CD8-positive, alpha-beta memory T cell (primary cell): ENCODE measurements at regions not wholly inside any gene's neighbourhood (a gene's known extent, or its start where the extent isn't known, plus 50 kb on each side); places are given as distances from the start of the nearest gene placed in this dataset.

Source experiments
- CTCF ChIA-PET: fragments of 350-600 bp; sonication (Branson Sonifier 250); formaldehyde crosslinking; loops from one replicate; lab custom pipeline; 2021; ENCODE audit warnings: antibody characterized with exemption; lab: Charles Lee
- POLR2A ChIA-PET: fragments of 350-600 bp; sonication (Branson Sonifier 250); formaldehyde crosslinking; loops from one replicate; lab custom pipeline; 2021; ENCODE audit warnings: antibody characterized with exemption; lab: Charles Lee
- DNase-seq, 5 donors: peaks; one replicate each; pipeline versions ENCODE4 v3.0.0 to v3.0.0-alpha.2; 2020 to 2022; ENCODE audit warnings: mixed read lengths in 1 of 5
- H3K27ac ChIP-seq: one replicate; pipeline ENCODE4 v1.7.0; 2013; ENCODE audit warnings: low read depth, mild to moderate bottlenecking, low read length, moderate library complexity
- H3K27me3 ChIP-seq: 2 replicates; pipeline ENCODE4 v1.7.0; 2013; ENCODE audit warnings: low read length, mild to moderate bottlenecking; ENCODE audit not compliant: insufficient read depth, poor library complexity, severe bottlenecking
- H3K36me3 ChIP-seq: 2 replicates; pipeline ENCODE4 v1.7.0; 2013; ENCODE audit warnings: mild to moderate bottlenecking, low read length, moderate library complexity; ENCODE audit not compliant: insufficient read depth
- H3K4me1 ChIP-seq: 2 replicates; pipeline ENCODE4 v1.7.0; 2013; ENCODE audit warnings: mild to moderate bottlenecking, low read length, moderate library complexity; ENCODE audit not compliant: insufficient read depth
- H3K4me3 ChIP-seq: 2 replicates; pipeline ENCODE4 v1.7.0; 2013; ENCODE audit warnings: mild to moderate bottlenecking, low read length
- H3K9me3 ChIP-seq: 2 replicates; pipeline ENCODE4 v1.7.0; 2013; ENCODE audit warnings: mild to moderate bottlenecking, low read length
- H3K27ac Mint-ChIP-seq, 8 donors: one replicate each; pipeline ENCODE4 v1.8.0; 2020 to 2021; ENCODE audit warnings: mixed read lengths in 8 of 8, mild to moderate bottlenecking in 6 of 8, inconsistent platforms in 3 of 8, moderate library complexity in 3 of 8
- H3K27me3 Mint-ChIP-seq, 2 donors: one replicate each; pipeline ENCODE4 v1.8.0; 2020 to 2021; ENCODE audit warnings: mixed read lengths in 2 of 2, mild to moderate bottlenecking in 1 of 2, moderate library complexity in 1 of 2
- H3K36me3 Mint-ChIP-seq, 3 donors: one replicate each; pipeline ENCODE4 v1.8.0; 2020 to 2021; ENCODE audit warnings: mixed read lengths in 3 of 3, inconsistent platforms in 1 of 3, mild to moderate bottlenecking in 1 of 3
- H3K4me1 Mint-ChIP-seq, 3 donors: one replicate each; pipeline ENCODE4 v1.8.0; 2020 to 2021; ENCODE audit warnings: mixed read lengths in 3 of 3, inconsistent platforms in 1 of 3, mild to moderate bottlenecking in 1 of 3
- H3K4me3 Mint-ChIP-seq, 7 donors: one replicate each; pipeline ENCODE4 v1.8.0; 2020 to 2021; ENCODE audit warnings: mixed read lengths in 7 of 7, mild to moderate bottlenecking in 6 of 7, moderate library complexity in 4 of 7, inconsistent platforms in 2 of 7
- H3K9me3 Mint-ChIP-seq, 5 donors: one replicate each; pipeline ENCODE4 v1.8.0; 2020 to 2022; ENCODE audit warnings: mixed read lengths in 5 of 5, mild to moderate bottlenecking in 3 of 5, moderate library complexity in 2 of 5, inconsistent platforms in 1 of 5

- POLR2A ChIA-PET = no interaction called here
- Mint-ChIP-seq H3K27ac (no peak overlapping the region), H3K4me3 (no peak overlapping the region), H3K9me3 (no peaks in the 10 kb centered on the region), H3K36me3 (no peaks in the 10 kb centered on the region), H3K4me1 (no peaks in the 10 kb centered on the region), H3K27me3 (peaks cover 0 to 3% of the 10 kb centered on the region in 2 donors)
- DNase-seq = no peak
- H3K4me3 ChIP-seq = no peak overlapping the region
- no peaks in the 10 kb centered on the region for H3K36me3 ChIP-seq
- H3K27ac ChIP-seq = no peak overlapping the region
- H3K9me3 ChIP-seq = no peaks in the 10 kb centered on the region
- CTCF ChIA-PET = no interaction called here
- no peaks in the 10 kb centered on the region for H3K4me1 ChIP-seq
- H3K27me3 ChIP-seq = no peaks in the 10 kb centered on the region
Observed at GRCh38 chr5:155508673-155509072, 495.1 kb downstream of the KIF4B start.

GRCh38 chr5:155512329-155512728 lies 498.8 kb downstream of the KIF4B start:
- no peaks in the 10 kb centered on the region for H3K36me3 Mint-ChIP-seq

GRCh38 chr5:155514105-155514563 lies 500.6 kb downstream of the KIF4B start:
- Histone ChIP-seq H3K4me1 (no peaks in the 10 kb centered on the region), H3K36me3 (no peaks in the 10 kb centered on the region), H3K9me3 (no peaks in the 10 kb centered on the region), H3K4me3 (no peak overlapping the region), H3K27ac (no peak overlapping the region), H3K27me3 (no peaks in the 10 kb centered on the region)
- Mint-ChIP-seq H3K36me3 (no peaks in the 10 kb centered on the region), H3K27me3 (peaks cover 0 to 3% of the 10 kb centered on the region in 2 donors), H3K4me3 (no peak overlapping the region), H3K4me1 (no peaks in the 10 kb centered on the region), H3K27ac (no peak overlapping the region), H3K9me3 (no peaks in the 10 kb centered on the region)
- no peak for DNase-seq
- POLR2A ChIA-PET = no interaction called here
- CTCF ChIA-PET = no interaction called here

More at GRCh38 chr5:155512329-155512728, 498.8 kb downstream of the KIF4B start:
- H3K27ac Mint-ChIP-seq = no peak overlapping the region
- ChIA-PET CTCF (no interaction called here), POLR2A (no interaction called here)
- Histone ChIP-seq H3K4me3 (no peak overlapping the region), H3K27ac (no peak overlapping the region), H3K4me1 (no peaks in the 10 kb centered on the region), H3K9me3 (no peaks in the 10 kb centered on the region), H3K36me3 (no peaks in the 10 kb centered on the region), H3K27me3 (no peaks in the 10 kb centered on the region)
- peaks cover 0 to 5% of the 10 kb centered on the region in 2 donors for H3K27me3 Mint-ChIP-seq
- no peaks in the 10 kb centered on the region for H3K9me3 Mint-ChIP-seq
- H3K4me1 Mint-ChIP-seq = no peaks in the 10 kb centered on the region
- no peak for DNase-seq
- no peak overlapping the region for H3K4me3 Mint-ChIP-seq

- no peaks in the 10 kb centered on the region for H3K4me1 ChIP-seq
Observed at GRCh38 chr5:155522540-155522939, 509.0 kb downstream of the KIF4B start.

GRCh38 chr5:155529362-155529761 lies 515.8 kb downstream of the KIF4B start:
- CTCF ChIA-PET = interaction anchor here (1.1 kb wide), 1 partner anchor 8 kb away, joined by 3 read pairs; no protein-coding TSS in a partner anchor
- Mint-ChIP-seq H3K4me1 (no peaks in the 10 kb centered on the region), H3K27me3 (peaks cover 0 to 1% of the 10 kb centered on the region in 2 donors), H3K36me3 (no peaks in the 10 kb centered on the region), H3K9me3 (no peaks in the 10 kb centered on the region), H3K4me3 (peak overlapping the region in 1 of 7 donors; percentile 60), H3K27ac (no peak overlapping the region)
- no peaks in the 10 kb centered on the region for H3K27me3 ChIP-seq
- H3K9me3 ChIP-seq = no peaks in the 10 kb centered on the region
- H3K27ac ChIP-seq = no peak overlapping the region
- DNase-seq = no peak
- H3K36me3 ChIP-seq = no peaks in the 10 kb centered on the region
- POLR2A ChIA-PET = no interaction called here
- no peaks in the 10 kb centered on the region for H3K4me1 ChIP-seq
- no peak overlapping the region for H3K4me3 ChIP-seq

More at GRCh38 chr5:155522540-155522939, 509.0 kb downstream of the KIF4B start:
- DNase-seq = no peak
- H3K36me3 ChIP-seq = no peaks in the 10 kb centered on the region
- H3K27ac ChIP-seq = no peak overlapping the region
- no peaks in the 10 kb centered on the region for H3K4me1 Mint-ChIP-seq
- ChIA-PET POLR2A (no interaction called here), CTCF (no interaction called here)
- no peak overlapping the region for H3K27ac Mint-ChIP-seq
- no peaks in the 10 kb centered on the region for H3K27me3 Mint-ChIP-seq
- no peak overlapping the region for H3K4me3 ChIP-seq
- H3K27me3 ChIP-seq = no peaks in the 10 kb centered on the region
- no peaks in the 10 kb centered on the region for H3K9me3 ChIP-seq
- H3K9me3 Mint-ChIP-seq = peaks cover 0 to 1% (median 0%) of the 10 kb centered on the region in 5 donors
- H3K4me3 Mint-ChIP-seq = no peak overlapping the region
- H3K36me3 Mint-ChIP-seq = no peaks in the 10 kb centered on the region

GRCh38 chr5:155530046-155530445 lies 516.5 kb downstream of the KIF4B start:
- no peaks in the 10 kb centered on the region for H3K36me3 ChIP-seq
- no peak overlapping the region for H3K4me3 Mint-ChIP-seq
- no peaks in the 10 kb centered on the region for H3K4me1 Mint-ChIP-seq
- H3K27me3 ChIP-seq = no peaks in the 10 kb centered on the region
- no peaks in the 10 kb centered on the region for H3K4me1 ChIP-seq
- peaks cover 0 to 1% of the 10 kb centered on the region in 2 donors for H3K27me3 Mint-ChIP-seq
- POLR2A ChIA-PET = no interaction called here
- CTCF ChIA-PET = interaction anchor here (0.6 kb wide), 1 partner anchor 974 kb away, joined by 3 read pairs; no protein-coding TSS in a partner anchor
- H3K36me3 Mint-ChIP-seq = no peaks in the 10 kb centered on the region
- no peak overlapping the region for H3K4me3 ChIP-seq
- DNase-seq = no peak
- no peaks in the 10 kb centered on the region for H3K9me3 ChIP-seq
- no peak overlapping the region for H3K27ac Mint-ChIP-seq
- H3K9me3 Mint-ChIP-seq = no peaks in the 10 kb centered on the region
- no peak overlapping the region for H3K27ac ChIP-seq

- no peak overlapping the region for H3K27ac ChIP-seq
- peaks cover 0 to 2% (median 0%) of the 10 kb centered on the region in 5 donors for H3K9me3 Mint-ChIP-seq
- H3K4me3 Mint-ChIP-seq = no peak overlapping the region
- H3K4me3 ChIP-seq = no peak overlapping the region
- H3K36me3 ChIP-seq = no peaks in the 10 kb centered on the region
- CTCF ChIA-PET = no interaction called here
- no peaks in the 10 kb centered on the region for H3K9me3 ChIP-seq
- H3K36me3 Mint-ChIP-seq = no peaks in the 10 kb centered on the region
- no peaks in the 10 kb centered on the region for H3K4me1 Mint-ChIP-seq
- POLR2A ChIA-PET = no interaction called here
- H3K4me1 ChIP-seq = no peaks in the 10 kb centered on the region
- H3K27ac Mint-ChIP-seq = no peak overlapping the region
- DNase-seq = no peak
- no peaks in the 10 kb centered on the region for H3K27me3 ChIP-seq
- peaks cover 1 to 4% of the 10 kb centered on the region in 2 donors for H3K27me3 Mint-ChIP-seq
Observed at GRCh38 chr5:155532621-155533311, 519.2 kb downstream of the KIF4B start.

GRCh38 chr5:155540000-155540595 lies 526.5 kb downstream of the KIF4B start:
- no peaks in the 10 kb centered on the region for H3K27me3 ChIP-seq
- peaks cover 0 to 4% of the 10 kb centered on the region in 2 donors for H3K27me3 Mint-ChIP-seq
- no peak overlapping the region for H3K27ac ChIP-seq
- POLR2A ChIA-PET = no interaction called here
- H3K4me3 Mint-ChIP-seq = no peak overlapping the region
- no peaks in the 10 kb centered on the region for H3K4me1 Mint-ChIP-seq
- DNase-seq = no peak
- no peak overlapping the region for H3K27ac Mint-ChIP-seq
- no peaks in the 10 kb centered on the region for H3K36me3 Mint-ChIP-seq
- H3K4me1 ChIP-seq = no peaks in the 10 kb centered on the region
- H3K36me3 ChIP-seq = no peaks in the 10 kb centered on the region
- H3K9me3 ChIP-seq = no peaks in the 10 kb centered on the region
- CTCF ChIA-PET = interaction anchor here (0.6 kb wide), 1 partner anchor 1449 kb away, joined by 3 read pairs; no protein-coding TSS in a partner anchor
- H3K4me3 ChIP-seq = no peak overlapping the region
- H3K9me3 Mint-ChIP-seq = peaks cover 0 to 2% (median 0%) of the 10 kb centered on the region in 5 donors
